Liver (tissue), 8 donors: ENCODE measurements at regions not wholly inside any gene's neighbourhood (a gene's known extent, or its start where the extent isn't known, plus 50 kb on each side); places are given as distances from the start of the nearest gene placed in this dataset.

Source experiments
- DNase-seq: peaks from one replicate; pipeline ENCODE4 v3.0.0-alpha.2; 2017; ENCODE audit warnings: low spot score
- H3K27ac ChIP-seq, 2 donors: one replicate each; pipeline ENCODE4 v1.7.0; 2013; ENCODE audit warnings: inconsistent platforms in 2 of 2, low read length in 2 of 2, control low read depth in 1 of 2, low read depth in 1 of 2, mild to moderate bottlenecking in 1 of 2
- H3K27me3 ChIP-seq, 4 donors: one replicate each; pipeline versions ENCODE4 v1.6.1 to v1.7.0; 2013; ENCODE audit warnings: low read length in 3 of 4, inconsistent platforms in 1 of 4, mild to moderate bottlenecking in 1 of 4, moderate library complexity in 1 of 4; ENCODE audit not compliant: control insufficient read depth in 4 of 4, insufficient read depth in 4 of 4
- H3K36me3 ChIP-seq, 4 donors: one replicate each; pipeline versions ENCODE4 v1.6.1 to v1.7.0; 2013; ENCODE audit warnings: low read length in 3 of 4, mild to moderate bottlenecking in 3 of 4, low read depth in 1 of 4, moderate library complexity in 1 of 4; ENCODE audit not compliant: control insufficient read depth in 4 of 4, insufficient read depth in 3 of 4
- H3K4me1 ChIP-seq, 4 donors: one replicate each; pipeline versions ENCODE4 v1.6.1 to v1.7.0; 2013; ENCODE audit warnings: low read length in 3 of 4, mild to moderate bottlenecking in 3 of 4, moderate library complexity in 1 of 4; ENCODE audit not compliant: control insufficient read depth in 4 of 4, insufficient read depth in 4 of 4
- H3K4me3 ChIP-seq, 3 donors: one replicate each; pipeline versions ENCODE4 v1.6.1 to v1.7.0; 2013; ENCODE audit warnings: low read length in 3 of 3, control low read depth in 1 of 3, low read depth in 1 of 3, mild to moderate bottlenecking in 1 of 3
- H3K9ac ChIP-seq, 2 donors: one replicate each; pipeline ENCODE4 v1.7.0; 2013; ENCODE audit warnings: low read length in 2 of 2, mild to moderate bottlenecking in 2 of 2, moderate library complexity in 2 of 2, control low read depth in 1 of 2, low read depth in 1 of 2
- H3K9me3 ChIP-seq, 4 donors: one replicate each; pipeline versions ENCODE4 v1.6.1 to v1.7.0; 2013; ENCODE audit warnings: low read length in 3 of 4; ENCODE audit not compliant: control insufficient read depth in 4 of 4
- CTCF ChIP-seq: fragments of 150-350 bp; IDR thresholded peaks from 2 replicates; pipeline ENCODE4 v1.5.1; 2017; ENCODE audit warnings: improper control_type of control experiment, low read depth, low read length; ENCODE audit not compliant: missing input control
- EGR1 ChIP-seq, 2 donors: IDR thresholded peaks; 2 replicates each; pipeline ENCODE4 v1.6.1; 2016 to 2018; ENCODE audit warnings: antibody characterized with exemption in 2 of 2, low read depth in 2 of 2
- FOXA1 ChIP-seq: IDR thresholded peaks from 2 replicates; pipeline ENCODE4 v1.6.1; 2016; ENCODE audit warnings: antibody characterized with exemption
- FOXA2 ChIP-seq: IDR thresholded peaks from 2 replicates; pipeline ENCODE4 v1.6.1; 2016; ENCODE audit warnings: antibody characterized with exemption
- GABPA ChIP-seq, 2 donors: IDR thresholded peaks in 1 of 2; conservative IDR thresholded peaks in 1 of 2; 2 replicates each; pipeline ENCODE4 v1.6.1; 2016; ENCODE audit warnings: antibody characterized with exemption in 2 of 2, mild to moderate bottlenecking in 1 of 2, moderate library complexity in 1 of 2
- HNF4A ChIP-seq, 2 donors: conservative IDR thresholded peaks; 2 replicates each; pipeline ENCODE4 v1.6.1; 2016; ENCODE audit warnings: antibody characterized with exemption in 2 of 2, mild to moderate bottlenecking in 2 of 2
- HNF4G ChIP-seq: IDR thresholded peaks from 2 replicates; pipeline ENCODE4 v1.6.1; 2016; ENCODE audit warnings: antibody characterized with exemption
- JUND ChIP-seq, 2 donors: IDR thresholded peaks; 2 replicates each; pipeline ENCODE4 v1.6.1; 2016; ENCODE audit warnings: antibody characterized with exemption in 2 of 2
- NR2F2 ChIP-seq: IDR thresholded peaks from 2 replicates; pipeline ENCODE4 v1.6.1; 2016; ENCODE audit warnings: antibody characterized with exemption
- RAD21 ChIP-seq, 2 donors: IDR thresholded peaks; 2 replicates each; pipeline ENCODE4 v1.6.1; 2016; ENCODE audit warnings: antibody characterized with exemption in 2 of 2, mild to moderate bottlenecking in 2 of 2
- RXRA ChIP-seq, 2 donors: IDR thresholded peaks; 2 replicates each; pipeline ENCODE4 v1.6.1; 2017 to 2018; ENCODE audit warnings: antibody characterized with exemption in 2 of 2, mild to moderate bottlenecking in 1 of 2
- SP1 ChIP-seq: IDR thresholded peaks from 2 replicates; pipeline ENCODE4 v1.6.1; 2018; ENCODE audit warnings: antibody characterized with exemption, mild to moderate bottlenecking
- TAF1 ChIP-seq: conservative IDR thresholded peaks from 2 replicates; pipeline ENCODE4 v1.6.1; 2016; ENCODE audit warnings: antibody characterized with exemption, mild to moderate bottlenecking
- YY1 ChIP-seq: IDR thresholded peaks from 2 replicates; pipeline ENCODE4 v1.6.1; 2016; ENCODE audit warnings: antibody characterized with exemption, mild to moderate bottlenecking
- ZBTB33 ChIP-seq: IDR thresholded peaks from 2 replicates; pipeline ENCODE4 v1.6.1; 2016; ENCODE audit warnings: antibody characterized with exemption
- WGBS: extraction: QIAGEN DNeasy Blood & Tissue Kit; methylation state at CpG from one replicate; pipeline ENCODE4 v1.1.7; 2013; 5-methylcytosine and 5-hydroxymethylcytosine counted together
- TF ChIP-seq, protein P1 (sequence below): IDR thresholded peaks from 2 replicates; pipeline ENCODE4 v1.6.1; 2016; ENCODE audit warnings: antibody characterized with exemption
- TF ChIP-seq, protein P2 (sequence below): IDR thresholded peaks from 2 replicates; pipeline ENCODE4 v1.6.1; 2016; ENCODE audit warnings: antibody characterized with exemption, mild to moderate bottlenecking
- TF ChIP-seq, protein P3 (sequence below): IDR thresholded peaks from 2 replicates; pipeline ENCODE4 v1.6.1; 2016; ENCODE audit warnings: antibody characterized with exemption
- donor health status: healthy.
- donor health status: healthy.
- donor health status: healthy.
- donor health status: healthy.
- donor health status: healthy.

GRCh38 chr5:54619731-54620130 is 102.2 kb downstream of the SNX18 start:
- no peak overlapping the region for H3K9ac ChIP-seq
- H3K36me3 ChIP-seq, result no peaks in the 10 kb centered on the region
- no peaks in the 10 kb centered on the region for H3K27me3 ChIP-seq
- H3K4me1 ChIP-seq, result peaks cover 11 to 39% (median 27%) of the 10 kb centered on the region in 4 donors
- WGBS, result 63% methylated on average over 2 of the region's 2 CpGs
- peak overlapping the region; percentile 22 to 68 for H3K27ac ChIP-seq
- no peaks in the 10 kb centered on the region for H3K9me3 ChIP-seq
- no peak overlapping the region for H3K4me3 ChIP-seq
- TF ChIP-seq ZBTB33 (no peak), RAD21 (IDR thresholded peaks at IDR 0.05) (peak in 1 of 2 donors; percentile 12)
- DNase-seq, result no peak

DNA sequence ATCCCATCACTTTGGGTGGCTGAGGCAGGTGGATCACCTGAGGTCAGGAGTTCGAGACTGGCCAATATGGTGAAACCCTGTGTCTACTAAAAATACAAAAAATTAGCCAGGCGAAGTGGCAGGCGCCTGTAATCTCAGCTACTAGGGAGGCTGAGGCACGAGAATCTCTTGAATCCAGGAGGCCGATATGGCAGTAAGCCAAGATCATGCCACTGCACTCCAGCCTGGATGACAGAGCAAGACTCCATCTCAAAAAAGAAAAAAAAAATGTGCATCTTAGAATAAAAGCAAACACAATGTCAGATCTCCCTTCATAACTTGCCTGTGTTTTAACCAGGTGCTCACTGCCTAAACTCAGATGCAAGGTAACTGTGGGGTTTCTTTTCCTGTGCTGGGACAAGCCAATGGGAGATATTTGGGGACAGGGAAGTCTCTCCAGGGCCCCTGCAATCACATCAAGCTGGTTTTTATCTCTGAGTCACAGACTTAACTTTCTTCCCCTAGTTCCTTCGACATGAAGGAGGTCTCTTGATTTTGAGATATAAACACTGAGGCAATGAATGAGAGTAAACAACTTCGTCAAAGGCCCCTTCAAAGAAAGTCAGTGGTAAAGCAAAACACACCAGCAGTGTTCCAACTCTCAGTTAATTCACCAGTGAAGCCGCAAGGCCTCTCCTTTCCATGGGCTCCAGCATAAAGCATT is 99.1 kb downstream of the SNX18 start:
- no peak overlapping the region for H3K4me3 ChIP-seq
- H3K9me3 ChIP-seq, result no peaks in the 10 kb centered on the region
- WGBS, result 85% methylated on average over 8 of the region's 8 CpGs
- no peaks in the 10 kb centered on the region for H3K36me3 ChIP-seq
- no peaks in the 10 kb centered on the region for H3K27me3 ChIP-seq
- no peak overlapping the region for H3K9ac ChIP-seq
- peaks cover 11 to 38% (median 27%) of the 10 kb centered on the region in 4 donors for H3K4me1 ChIP-seq
- TF ChIP-seq EGR1 (IDR thresholded peaks at IDR 0.05; ENCODE audit: low read depth in 2 of 2) (no peak), RXRA (IDR thresholded peaks at IDR 0.05) (no peak), HNF4A (conservative IDR thresholded peaks at IDR 0.05) (no peak), FOXA2 (no peak), ZBTB33 (no peak), YY1 (no peak), JUND (IDR thresholded peaks at IDR 0.05) (no peak), CTCF (no peak), GABPA (IDR thresholded peaks at IDR 0.05 in 1 of 2, conservative IDR thresholded peaks at IDR 0.05 in 1 of 2) (no peak), RAD21 (IDR thresholded peaks at IDR 0.05) (no peak), FOXA1 (no peak), SP1 (no peak), HNF4G (no peak), NR2F2 (no peak), TAF1 (no peak)
- TF ChIP-seq, protein P1, sequence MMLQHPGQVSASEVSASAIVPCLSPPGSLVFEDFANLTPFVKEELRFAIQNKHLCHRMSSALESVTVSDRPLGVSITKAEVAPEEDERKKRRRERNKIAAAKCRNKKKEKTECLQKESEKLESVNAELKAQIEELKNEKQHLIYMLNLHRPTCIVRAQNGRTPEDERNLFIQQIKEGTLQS, result no peak
- TF ChIP-seq, protein P2, sequence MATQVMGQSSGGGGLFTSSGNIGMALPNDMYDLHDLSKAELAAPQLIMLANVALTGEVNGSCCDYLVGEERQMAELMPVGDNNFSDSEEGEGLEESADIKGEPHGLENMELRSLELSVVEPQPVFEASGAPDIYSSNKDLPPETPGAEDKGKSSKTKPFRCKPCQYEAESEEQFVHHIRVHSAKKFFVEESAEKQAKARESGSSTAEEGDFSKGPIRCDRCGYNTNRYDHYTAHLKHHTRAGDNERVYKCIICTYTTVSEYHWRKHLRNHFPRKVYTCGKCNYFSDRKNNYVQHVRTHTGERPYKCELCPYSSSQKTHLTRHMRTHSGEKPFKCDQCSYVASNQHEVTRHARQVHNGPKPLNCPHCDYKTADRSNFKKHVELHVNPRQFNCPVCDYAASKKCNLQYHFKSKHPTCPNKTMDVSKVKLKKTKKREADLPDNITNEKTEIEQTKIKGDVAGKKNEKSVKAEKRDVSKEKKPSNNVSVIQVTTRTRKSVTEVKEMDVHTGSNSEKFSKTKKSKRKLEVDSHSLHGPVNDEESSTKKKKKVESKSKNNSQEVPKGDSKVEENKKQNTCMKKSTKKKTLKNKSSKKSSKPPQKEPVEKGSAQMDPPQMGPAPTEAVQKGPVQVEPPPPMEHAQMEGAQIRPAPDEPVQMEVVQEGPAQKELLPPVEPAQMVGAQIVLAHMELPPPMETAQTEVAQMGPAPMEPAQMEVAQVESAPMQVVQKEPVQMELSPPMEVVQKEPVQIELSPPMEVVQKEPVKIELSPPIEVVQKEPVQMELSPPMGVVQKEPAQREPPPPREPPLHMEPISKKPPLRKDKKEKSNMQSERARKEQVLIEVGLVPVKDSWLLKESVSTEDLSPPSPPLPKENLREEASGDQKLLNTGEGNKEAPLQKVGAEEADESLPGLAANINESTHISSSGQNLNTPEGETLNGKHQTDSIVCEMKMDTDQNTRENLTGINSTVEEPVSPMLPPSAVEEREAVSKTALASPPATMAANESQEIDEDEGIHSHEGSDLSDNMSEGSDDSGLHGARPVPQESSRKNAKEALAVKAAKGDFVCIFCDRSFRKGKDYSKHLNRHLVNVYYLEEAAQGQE, result no peak
- TF ChIP-seq, protein P3, sequence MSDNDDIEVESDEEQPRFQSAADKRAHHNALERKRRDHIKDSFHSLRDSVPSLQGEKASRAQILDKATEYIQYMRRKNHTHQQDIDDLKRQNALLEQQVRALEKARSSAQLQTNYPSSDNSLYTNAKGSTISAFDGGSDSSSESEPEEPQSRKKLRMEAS, result no peak
- no peak for DNase-seq
- H3K27ac ChIP-seq, result peak overlapping the region in 1 of 2 donors; percentile 23
